Neutrophil (primary cell): ENCODE measurements at regions not wholly inside any gene's neighbourhood (a gene's known extent, or its start where the extent isn't known, plus 50 kb on each side); places are given as distances from the start of the nearest gene placed in this dataset.
"Not testable (repeated sequence)": the region's sequence is repeated elsewhere in the genome, so short reads cannot be mapped to it uniquely, and the experiment has no call there.

ENCODE experiments used
- H3K27ac ChIP-seq: fragments of 200-600 bp; sonication (generic); 2 replicates; pipeline ENCODE4 v1.5.1; 2016; ENCODE audit warnings: mild to moderate bottlenecking, moderate library complexity
- H3K27me3 ChIP-seq: fragments of 200-600 bp; sonication (generic); 2 replicates; pipeline ENCODE4 v1.6.0; 2016; ENCODE audit warnings: mild to moderate bottlenecking
- H3K36me3 ChIP-seq: fragments of 200-600 bp; sonication (generic); 2 replicates; pipeline ENCODE4 v1.5.1; 2017
- H3K4me1 ChIP-seq, 2 experiments: fragments of 200-600 bp in 1 of 2; sonication (generic) in 1 of 2; 1 replicate in 1 of 2; 2 replicates in 1 of 2; pipeline versions ENCODE4 v1.5.1 to v1.6.1; 2013 to 2016; ENCODE audit warnings: low read depth in 1 of 2, low read length in 1 of 2, mild to moderate bottlenecking in 1 of 2, moderate library complexity in 1 of 2; ENCODE audit not compliant: control insufficient read depth in 1 of 2, insufficient read depth in 1 of 2
- H3K4me3 ChIP-seq, 2 experiments: fragments of 200-600 bp in 1 of 2; sonication (generic) in 1 of 2; 1 replicate in 1 of 2; 2 replicates in 1 of 2; pipeline ENCODE4 v1.5.1; 2013 to 2016; ENCODE audit warnings: low read depth in 1 of 2, low read length in 1 of 2, mild to moderate bottlenecking in 1 of 2, moderate library complexity in 1 of 2
- H3K9me3 ChIP-seq: fragments of 200-600 bp; sonication (generic); 2 replicates; pipeline ENCODE4 v1.5.1; 2016
- CTCF ChIP-seq: fragments of 200-600 bp; sonication (generic); IDR thresholded peaks from 2 replicates; pipeline ENCODE4 v1.5.1; 2016; ENCODE audit warnings: antibody characterized with exemption

DNA sequence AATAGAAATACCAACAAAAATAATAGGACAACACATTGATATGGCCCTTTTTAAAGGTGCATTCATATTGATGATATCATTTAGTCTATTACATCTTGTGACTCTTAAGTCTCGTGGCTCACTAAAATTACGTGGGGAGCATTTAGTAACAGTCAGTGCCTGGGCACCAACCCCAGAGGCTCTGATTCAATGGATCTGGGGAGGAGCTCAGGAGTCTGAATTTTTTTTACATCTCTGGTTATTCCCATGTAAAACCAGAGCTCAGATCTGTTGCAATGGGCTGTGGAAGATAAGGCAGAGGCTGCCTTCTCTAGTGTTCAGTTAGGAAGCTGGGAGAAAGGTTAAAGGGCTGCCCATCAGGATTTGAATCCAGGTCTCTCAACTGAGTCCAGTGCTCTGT is 549.9 kb upstream of the CDH5 start:
- H3K27me3 ChIP-seq = no peaks in the 10 kb centered on the region

DNA sequence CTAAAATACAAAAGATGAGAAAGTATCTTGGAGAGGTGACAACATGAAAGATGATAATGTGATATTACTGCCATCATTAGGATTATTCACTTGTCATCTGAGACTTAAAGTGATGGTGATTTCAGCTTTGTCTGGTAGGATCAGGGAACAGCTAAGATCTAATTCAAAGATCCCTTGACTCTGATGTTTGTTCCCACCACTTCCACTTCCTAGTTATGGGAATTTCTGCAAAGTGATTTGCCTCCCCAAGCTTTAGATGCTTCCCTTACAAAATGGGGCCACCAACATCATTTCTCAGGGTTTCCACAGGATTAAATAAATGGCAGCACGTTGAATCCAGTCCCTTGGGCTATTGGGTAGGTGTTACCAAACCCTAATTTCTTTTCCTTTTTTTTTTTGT is 550.8 kb upstream of the CDH5 start:
- H3K4me1 ChIP-seq = no peaks in the 10 kb centered on the region
- no peak overlapping the region for H3K4me3 ChIP-seq
- TF ChIP-seq CTCF = no peak
- no peak overlapping the region for H3K27ac ChIP-seq
- H3K27me3 ChIP-seq = no peaks in the 10 kb centered on the region
- no peaks in the 10 kb centered on the region for H3K36me3 ChIP-seq
- no peaks in the 10 kb centered on the region for H3K9me3 ChIP-seq

More for the DNA sequence above, 549.9 kb upstream of the CDH5 start:
- Histone ChIP-seq H3K27ac (no peak overlapping the region), H3K4me1 (no peaks in the 10 kb centered on the region), H3K36me3 (no peaks in the 10 kb centered on the region), H3K4me3 (no peak overlapping the region), H3K9me3 (no peaks in the 10 kb centered on the region)
- TF ChIP-seq CTCF = no peak

GRCh38 chr16:65813879-65814278 is 552.6 kb upstream of the CDH5 start:
- H3K4me3 ChIP-seq, H3K27me3 ChIP-seq, H3K4me1 ChIP-seq, H3K9me3 ChIP-seq, H3K36me3 ChIP-seq, H3K27ac ChIP-seq: not testable (repeated sequence)

DNA sequence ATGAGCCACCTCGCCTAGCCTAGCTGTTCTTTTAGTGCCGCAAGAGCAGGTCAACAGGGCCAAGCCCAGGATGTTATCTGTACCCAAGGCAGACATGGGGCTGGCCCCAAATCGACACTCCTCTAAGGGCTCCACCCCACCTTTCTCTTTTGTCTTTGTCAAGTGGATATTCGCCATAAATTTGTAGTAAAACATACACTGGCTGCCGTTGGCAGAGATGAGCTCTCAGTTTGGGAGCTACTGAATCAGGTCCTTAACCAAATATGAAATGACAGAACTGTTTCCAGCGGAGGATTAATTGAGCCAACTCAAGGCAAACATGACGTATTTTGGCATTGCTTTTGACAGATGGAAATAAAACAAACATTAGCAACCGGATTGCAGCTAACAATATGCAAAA is 556.9 kb upstream of the CDH5 start:
- H3K27me3 ChIP-seq = no peaks in the 10 kb centered on the region
- H3K36me3 ChIP-seq = no peaks in the 10 kb centered on the region
- H3K9me3 ChIP-seq = no peaks in the 10 kb centered on the region
- no peak for TF ChIP-seq CTCF
- H3K4me1 ChIP-seq = no peaks in the 10 kb centered on the region
- H3K27ac ChIP-seq = no peak overlapping the region
- no peak overlapping the region for H3K4me3 ChIP-seq

DNA sequence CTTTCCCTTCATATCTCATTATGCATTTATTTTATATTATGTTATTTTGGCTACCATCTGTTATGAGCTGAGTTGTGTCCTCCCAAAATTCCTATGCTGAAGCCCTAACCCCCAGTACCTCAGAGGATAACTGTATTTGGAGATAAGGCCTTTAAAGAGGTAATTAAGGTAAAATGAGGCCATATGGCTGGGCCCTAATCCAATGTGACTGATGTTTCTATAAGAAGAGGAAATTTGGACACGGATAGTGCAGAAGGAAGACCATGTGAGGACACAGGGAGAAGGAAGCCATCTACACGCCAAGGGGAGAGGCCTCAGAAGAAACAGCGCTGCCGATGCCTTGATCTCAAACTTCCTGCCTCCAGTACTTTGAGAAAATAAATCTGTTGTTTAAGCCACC is 557.7 kb upstream of the CDH5 start:
- no peak for TF ChIP-seq CTCF
- Histone ChIP-seq H3K27ac (no peak overlapping the region), H3K9me3 (no peaks in the 10 kb centered on the region), H3K4me3 (no peak overlapping the region), H3K4me1 (no peaks in the 10 kb centered on the region), H3K36me3 (no peaks in the 10 kb centered on the region), H3K27me3 (no peaks in the 10 kb centered on the region)

DNA sequence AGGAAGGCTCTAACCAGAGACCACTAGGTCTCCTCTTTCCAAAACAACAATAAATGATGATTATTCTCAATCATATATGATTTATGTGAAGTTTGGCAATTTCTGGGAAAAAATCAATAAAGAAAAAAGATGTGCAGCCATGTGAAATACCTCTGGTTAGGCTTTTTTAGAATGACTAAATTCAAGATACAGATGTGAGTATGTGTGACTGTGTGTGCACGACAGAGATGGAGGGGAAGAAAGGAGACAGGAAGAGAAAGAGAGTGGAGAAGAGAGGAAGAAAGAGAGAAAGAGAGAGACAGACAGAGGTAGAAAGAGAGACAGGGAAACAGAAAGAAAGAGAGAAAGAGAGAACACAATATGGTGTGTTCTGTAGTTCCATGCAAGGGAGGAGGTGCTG is 558.6 kb upstream of the CDH5 start:
- no peak overlapping the region for H3K4me3 ChIP-seq
- no peaks in the 10 kb centered on the region for H3K9me3 ChIP-seq
- no peaks in the 10 kb centered on the region for H3K36me3 ChIP-seq
- no peaks in the 10 kb centered on the region for H3K4me1 ChIP-seq
- TF ChIP-seq CTCF = no peak
- H3K27me3 ChIP-seq = no peaks in the 10 kb centered on the region
- no peak overlapping the region for H3K27ac ChIP-seq

GRCh38 chr16:65805704-65806103 is 560.8 kb upstream of the CDH5 start:
- not testable (repeated sequence) for H3K27me3 ChIP-seq, H3K36me3 ChIP-seq, H3K9me3 ChIP-seq, H3K4me1 ChIP-seq, H3K4me3 ChIP-seq, H3K27ac ChIP-seq
